Mesothelial cell of epicardium (in vitro differentiated cells): ENCODE measurements at regions not wholly inside any gene's neighbourhood (a gene's known extent, or its start where the extent isn't known, plus 50 kb on each side); places are given as distances from the start of the nearest gene placed in this dataset.

Source experiments
- DNase-seq, 2 experiments: peaks; one replicate each; pipeline ENCODE4 v3.0.0; 2021; ENCODE audit warnings: low spot score in 2 of 2; ENCODE audit not compliant: unreplicated experiment in 2 of 2
- H3K27ac Mint-ChIP-seq: 2 replicates; pipeline ENCODE4 v1.8.0; 2021; ENCODE audit warnings: mixed read lengths
- H3K27me3 Mint-ChIP-seq: 2 replicates; pipeline ENCODE4 v1.8.0; 2021; ENCODE audit warnings: low read depth, mixed read lengths
- H3K36me3 Mint-ChIP-seq: 2 replicates; pipeline ENCODE4 v1.8.0; 2021; ENCODE audit warnings: mixed read lengths
- H3K4me1 Mint-ChIP-seq: 2 replicates; pipeline ENCODE4 v1.8.0; 2021; ENCODE audit warnings: mixed read lengths
- H3K4me3 Mint-ChIP-seq: 2 replicates; pipeline ENCODE4 v1.8.0; 2021; ENCODE audit warnings: mild to moderate bottlenecking, moderate library complexity, mixed read lengths
- H3K9me3 Mint-ChIP-seq: 2 replicates; pipeline ENCODE4 v1.8.0; 2021; ENCODE audit warnings: mixed read lengths
- TF ChIP-seq, protein P1 (sequence below): fragments of 200-600 bp; sonication (generic); IDR thresholded peaks from one replicate; pipeline ENCODE4 v1.5.0; 2021; ENCODE audit warnings: antibody characterized with exemption; ENCODE audit not compliant: unreplicated experiment

DNA sequence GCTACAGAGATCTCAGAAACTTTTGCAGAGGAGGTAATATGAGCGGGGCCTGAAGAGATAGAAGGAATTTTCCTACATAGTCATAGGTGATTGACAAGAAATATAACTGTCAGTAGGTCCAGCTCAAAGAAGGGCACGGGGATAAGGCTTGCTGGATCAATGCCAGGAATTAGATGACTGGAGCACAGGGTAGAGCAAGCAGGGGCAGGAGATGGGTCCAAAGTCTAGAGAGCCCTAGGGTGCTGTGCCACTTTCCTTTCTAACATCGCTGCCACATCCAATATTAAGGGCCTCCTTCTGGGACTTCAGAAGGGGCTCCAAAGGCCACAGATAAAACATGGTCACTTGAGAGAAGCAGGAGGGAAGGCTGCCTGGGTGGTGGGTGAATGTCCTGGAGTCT lies 402.2 kb downstream of the MID1IP1 start:
- peaks cover 16% of the 10 kb centered on the region for H3K9me3 Mint-ChIP-seq
- no peak overlapping the region for H3K27ac Mint-ChIP-seq
- TF ChIP-seq, protein P1, sequence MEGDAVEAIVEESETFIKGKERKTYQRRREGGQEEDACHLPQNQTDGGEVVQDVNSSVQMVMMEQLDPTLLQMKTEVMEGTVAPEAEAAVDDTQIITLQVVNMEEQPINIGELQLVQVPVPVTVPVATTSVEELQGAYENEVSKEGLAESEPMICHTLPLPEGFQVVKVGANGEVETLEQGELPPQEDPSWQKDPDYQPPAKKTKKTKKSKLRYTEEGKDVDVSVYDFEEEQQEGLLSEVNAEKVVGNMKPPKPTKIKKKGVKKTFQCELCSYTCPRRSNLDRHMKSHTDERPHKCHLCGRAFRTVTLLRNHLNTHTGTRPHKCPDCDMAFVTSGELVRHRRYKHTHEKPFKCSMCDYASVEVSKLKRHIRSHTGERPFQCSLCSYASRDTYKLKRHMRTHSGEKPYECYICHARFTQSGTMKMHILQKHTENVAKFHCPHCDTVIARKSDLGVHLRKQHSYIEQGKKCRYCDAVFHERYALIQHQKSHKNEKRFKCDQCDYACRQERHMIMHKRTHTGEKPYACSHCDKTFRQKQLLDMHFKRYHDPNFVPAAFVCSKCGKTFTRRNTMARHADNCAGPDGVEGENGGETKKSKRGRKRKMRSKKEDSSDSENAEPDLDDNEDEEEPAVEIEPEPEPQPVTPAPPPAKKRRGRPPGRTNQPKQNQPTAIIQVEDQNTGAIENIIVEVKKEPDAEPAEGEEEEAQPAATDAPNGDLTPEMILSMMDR: no peak
- H3K4me1 Mint-ChIP-seq: peaks cover 6% of the 10 kb centered on the region
- H3K36me3 Mint-ChIP-seq: no peaks in the 10 kb centered on the region
- no peak overlapping the region for H3K4me3 Mint-ChIP-seq
- DNase-seq: no peak
- H3K27me3 Mint-ChIP-seq: no peaks in the 10 kb centered on the region

DNA sequence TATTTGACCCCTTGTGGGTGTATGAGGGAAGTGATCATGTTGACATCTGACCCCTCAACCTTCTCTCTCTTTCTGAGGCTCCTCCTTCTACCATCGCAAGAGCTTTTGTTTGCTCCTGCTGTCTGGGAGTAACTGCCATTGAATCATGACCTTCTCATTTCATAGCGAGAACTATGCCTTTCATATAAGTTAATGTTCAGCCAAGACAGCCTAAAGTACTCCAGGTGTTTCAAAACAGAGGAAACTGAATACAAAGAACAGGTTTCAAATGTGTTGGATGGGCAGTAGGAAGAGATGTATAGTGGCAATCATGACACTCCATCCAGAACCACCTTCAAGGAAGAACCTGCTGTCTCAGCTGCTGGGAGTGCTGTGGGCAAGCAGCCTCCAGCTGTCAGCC lies 403.1 kb downstream of the MID1IP1 start:
- TF ChIP-seq, protein P1: no peak
- no peak for DNase-seq
- no peaks in the 10 kb centered on the region for H3K36me3 Mint-ChIP-seq
- no peaks in the 10 kb centered on the region for H3K27me3 Mint-ChIP-seq
- H3K9me3 Mint-ChIP-seq: peaks cover 20% of the 10 kb centered on the region
- H3K4me3 Mint-ChIP-seq: no peak overlapping the region
- no peak overlapping the region for H3K27ac Mint-ChIP-seq
- H3K4me1 Mint-ChIP-seq: peaks cover 6% of the 10 kb centered on the region

DNA sequence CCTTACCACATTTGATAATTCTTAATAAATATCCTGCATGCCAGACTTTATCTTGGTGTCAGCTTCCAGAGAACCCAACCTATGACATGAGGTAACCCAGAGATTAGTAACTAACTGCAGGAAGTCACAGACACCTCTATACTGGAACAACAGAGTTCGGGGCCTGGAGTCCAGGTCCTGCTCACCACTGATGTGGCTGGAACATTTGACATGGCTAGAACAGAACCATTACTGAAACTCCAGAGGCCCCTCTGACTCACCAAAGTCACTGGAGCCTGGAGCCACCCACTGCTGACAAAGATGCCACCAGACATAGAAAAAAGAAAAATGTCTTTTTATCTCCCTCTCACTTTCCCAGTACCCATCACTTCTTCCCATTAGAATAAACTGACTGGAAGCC lies 403.7 kb downstream of the MID1IP1 start:
- no peak overlapping the region for H3K27ac Mint-ChIP-seq
- TF ChIP-seq, protein P1: no peak
- peaks cover 6% of the 10 kb centered on the region for H3K4me1 Mint-ChIP-seq
- H3K36me3 Mint-ChIP-seq: peaks cover 2% of the 10 kb centered on the region
- peaks cover 20% of the 10 kb centered on the region for H3K9me3 Mint-ChIP-seq
- H3K27me3 Mint-ChIP-seq: no peaks in the 10 kb centered on the region
- H3K4me3 Mint-ChIP-seq: no peak overlapping the region
- no peak for DNase-seq

DNA sequence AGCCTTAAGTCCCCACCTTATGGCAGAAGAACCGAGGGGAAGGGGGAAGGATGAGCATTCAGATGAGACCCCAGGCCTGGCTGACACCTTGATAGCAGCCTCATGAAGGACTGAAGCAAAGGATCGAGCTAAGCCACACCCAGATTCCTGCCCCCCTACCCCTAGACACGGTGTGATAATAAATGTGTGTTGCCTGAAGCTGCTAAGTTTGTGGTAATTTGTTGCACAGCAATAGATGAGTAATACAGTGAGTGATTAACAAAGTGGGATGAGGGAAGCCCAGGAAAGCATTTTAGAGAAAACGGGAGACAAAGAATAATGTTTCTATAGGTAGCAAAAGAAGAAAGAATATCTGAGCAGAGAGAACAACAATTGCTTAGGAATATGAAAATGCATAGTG lies 404.2 kb downstream of the MID1IP1 start:
- Mint-ChIP-seq H3K27ac (no peak overlapping the region), H3K9me3 (peaks cover 20% of the 10 kb centered on the region), H3K36me3 (peaks cover 2% of the 10 kb centered on the region), H3K4me3 (no peak overlapping the region), H3K27me3 (no peaks in the 10 kb centered on the region), H3K4me1 (peaks cover 6% of the 10 kb centered on the region)
- TF ChIP-seq, protein P1: no peak
- no peak for DNase-seq

DNA sequence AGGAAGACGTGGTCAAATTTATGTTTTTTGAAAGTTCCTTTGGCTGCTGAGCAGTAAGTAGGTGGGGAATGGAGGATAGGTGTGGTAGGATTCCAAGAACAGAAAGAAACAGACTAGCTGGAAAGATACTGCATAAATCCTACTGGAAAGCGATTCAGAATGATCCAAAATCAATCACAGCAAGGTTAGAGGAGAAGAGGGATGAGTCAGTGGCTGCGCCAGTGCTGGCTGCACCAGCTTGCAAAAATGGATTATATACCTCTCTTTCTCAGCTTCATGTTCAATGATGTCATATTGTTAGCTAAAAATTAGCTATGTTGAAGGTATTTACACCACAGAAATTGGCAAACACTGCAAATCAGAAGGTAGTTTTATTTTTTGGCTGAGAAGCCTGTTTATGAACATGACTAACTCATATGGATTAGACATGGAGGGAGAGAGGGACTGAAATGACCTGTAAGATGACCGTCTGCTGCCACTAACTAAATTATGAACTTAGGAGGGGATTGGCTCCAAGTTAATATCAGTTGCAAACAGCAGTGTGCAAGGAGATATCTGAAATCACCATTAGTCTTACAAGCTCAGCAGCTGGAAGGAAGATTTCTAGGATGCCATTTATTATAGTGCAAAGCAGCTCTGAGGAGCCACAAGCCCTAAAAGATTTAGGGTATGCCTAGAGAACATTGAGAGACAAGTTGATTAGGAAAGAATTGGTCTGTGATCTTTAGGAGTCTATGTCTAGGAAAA lies 405.3 kb downstream of the MID1IP1 start:
- peaks cover 24% of the 10 kb centered on the region for H3K9me3 Mint-ChIP-seq
- DNase-seq: no peak
- no peak overlapping the region for H3K27ac Mint-ChIP-seq
- TF ChIP-seq, protein P1: no peak
- no peaks in the 10 kb centered on the region for H3K27me3 Mint-ChIP-seq
- H3K4me3 Mint-ChIP-seq: no peak overlapping the region
- peaks cover 2% of the 10 kb centered on the region for H3K36me3 Mint-ChIP-seq
- H3K4me1 Mint-ChIP-seq: peaks cover 6% of the 10 kb centered on the region
